GM12878 (cell line): ENCODE measurements at regions not wholly inside any gene's neighbourhood (a gene's known extent, or its start where the extent isn't known, plus 50 kb on each side); places are given as distances from the start of the nearest gene placed in this dataset.

Source experiments
- ATAC-seq: fragments of 200-7000 bp; cut with Tn5 transposase; 3 replicates; pipeline ENCODE4 v1.9.1; 2020; ENCODE audit warnings: mild to moderate bottlenecking, moderate library complexity
- BruUV-seq: library from RNA; stranded (reverse); fragments of 400-500 nt; replicated peaks from 2 replicates; lab custom pipeline; 2021; lab: Mats Ljungman, UMichigan
- CTCF ChIA-PET: fragments of 300-600 bp; sonication (Branson Sonifier 250); formaldehyde crosslinking; extraction: SDS; loops from one replicate; lab custom pipeline; 2021; ENCODE audit warnings: inconsistent platforms; lab: Yijun Ruan, JAX
- POLR2A ChIA-PET: fragments of 350-600 bp; formaldehyde crosslinking; extraction: SDS; loops from one replicate; lab custom pipeline; 2021; ENCODE audit warnings: inconsistent platforms; lab: Charles Lee
- RAD21 ChIA-PET: fragments of 300-600 bp; sonication (Branson Sonifier 250); formaldehyde crosslinking; loops from one replicate; lab custom pipeline; 2023; ENCODE audit warnings: antibody characterized with exemption; ENCODE audit not compliant: unreplicated experiment; lab: Charles Lee
- SMC1A ChIA-PET: fragments of 300-600 bp; sonication (Branson Sonifier 250); formaldehyde crosslinking; loops from one replicate; lab custom pipeline; 2023; ENCODE audit not compliant: unreplicated experiment, uncharacterized antibody; lab: Charles Lee
- DNase-seq: peaks from one replicate; pipeline ENCODE4 v3.0.0-alpha.2; 2011; ENCODE audit warnings: low read depth, low spot score
- FAIRE-seq: peaks from 3 replicates; lab custom pipeline; 2011; peaks lifted over from hg19 to GRCh38; lab: Jason Lieb, UNC
- H2AFZ ChIP-seq: 2 replicates; pipeline ENCODE4 v1.6.0; 2011; ENCODE audit warnings: low read depth, low read length, control low read depth; ENCODE audit not compliant: control insufficient read depth
- H3K27ac ChIP-seq: 2 replicates; pipeline ENCODE4 v1.5.1; 2011; ENCODE audit warnings: control low read depth; ENCODE audit not compliant: control insufficient read depth, insufficient read depth
- H3K27me3 ChIP-seq, 2 experiments: replicated peaks in 1 of 2; 2 replicates each; pipeline versions ENCODE4 v1.6.0 to v1.6.1; 2011; ENCODE audit warnings: low read length in 1 of 2; ENCODE audit not compliant: control insufficient read depth in 2 of 2, insufficient read depth in 2 of 2
- H3K36me3 ChIP-seq, 2 experiments: 2 replicates each; pipeline ENCODE4 v1.5.1; 2011; ENCODE audit warnings: low read length in 1 of 2; ENCODE audit not compliant: control insufficient read depth in 2 of 2, insufficient read depth in 2 of 2
- H3K4me1 ChIP-seq: 2 replicates; pipeline ENCODE4 v1.6.1; 2011; ENCODE audit warnings: mild to moderate bottlenecking, low read length, moderate library complexity, mixed read lengths; ENCODE audit not compliant: control insufficient read depth, insufficient read depth
- H3K4me2 ChIP-seq: 2 replicates; pipeline ENCODE4 v1.6.0; 2011; ENCODE audit warnings: control low read depth; ENCODE audit not compliant: control insufficient read depth, insufficient read depth
- H3K4me3 ChIP-seq: fragments of 200-600 bp; sonication (generic); 2 replicates; pipeline ENCODE4 v1.5.1; 2016
- H3K79me2 ChIP-seq: 2 replicates; pipeline ENCODE4 v1.6.0; 2011; ENCODE audit warnings: low read length; ENCODE audit not compliant: control insufficient read depth, insufficient read depth
- H3K9ac ChIP-seq: 2 replicates; pipeline ENCODE4 v1.8.0; 2011; ENCODE audit warnings: low read length, control low read depth, mixed read lengths; ENCODE audit not compliant: control insufficient read depth, insufficient read depth
- H3K9me3 ChIP-seq: replicated peaks from 3 replicates; pipeline ENCODE4 v1.5.1; 2011; ENCODE audit warnings: mild to moderate bottlenecking, low read length; ENCODE audit not compliant: control insufficient read depth, insufficient read depth
- H4K20me1 ChIP-seq: 2 replicates; pipeline ENCODE4 v1.6.0; 2011; ENCODE audit not compliant: control insufficient read depth, insufficient read depth
- CHD4 ChIP-seq: fragments of 200-600 bp; sonication (generic); IDR thresholded peaks from 2 replicates; pipeline ENCODE4 v1.6.1; 2016; ENCODE audit warnings: mild to moderate bottlenecking
- ESRRA ChIP-seq: IDR thresholded peaks from 2 replicates; pipeline ENCODE4 v1.6.1; 2012; ENCODE audit warnings: mild to moderate bottlenecking, low read length, improper control_type of control experiment
- NRF1 ChIP-seq: conservative IDR thresholded peaks from 2 replicates; pipeline ENCODE4 v1.6.1; 2011; ENCODE audit warnings: mild to moderate bottlenecking, low read depth, low read length, improper control_type of control experiment
- POLR2A ChIP-seq: IDR thresholded peaks from 2 replicates; pipeline ENCODE4 v1.6.1; 2011; ENCODE audit warnings: low read depth, mild to moderate bottlenecking, low read length
- RB1 ChIP-seq: fragments of 450-650 bp; formaldehyde crosslinking; IDR thresholded peaks from 2 replicates; pipeline ENCODE4 v1.6.1; 2017; ENCODE audit warnings: mild to moderate bottlenecking, borderline replicate concordance
- STAT1 ChIP-seq: fragments of 450-650 bp; conservative IDR thresholded peaks from 2 replicates; pipeline ENCODE4 v1.6.1; 2014; ENCODE audit warnings: antibody characterized with exemption, mild to moderate bottlenecking
- ZNF24 ChIP-seq: fragments of 450-650 bp; IDR thresholded peaks from 2 replicates; pipeline ENCODE4 v1.6.1; 2017; ENCODE audit warnings: antibody characterized with exemption, mild to moderate bottlenecking
- WGBS: methylation state at CpG from one replicate; pipeline ENCODE4 v1.1.6; 2016; ENCODE audit warnings: low lambda C conversion rate; ENCODE audit not compliant: insufficient replicate concordance, insufficient coverage; ENCODE audit errors: missing lambda C conversion rate; 5-methylcytosine and 5-hydroxymethylcytosine counted together
- in situ Hi-C: fragments of 300-500 bp; cut with MboI; formaldehyde crosslinking; loops from 9 replicates; pipeline ENCODE4 v1.14.3; 2018; ENCODE audit warnings: mixed read lengths
- intact Hi-C: fragments of 100-400 bp; cut with micrococcal nuclease; formaldehyde crosslinking; loops from one replicate; pipeline ENCODE4 v1.14.2; 2022; ENCODE audit not compliant: unreplicated experiment
- TF ChIP-seq, protein P1 (sequence below): fragments of 450-650 bp; IDR thresholded peaks from 2 replicates; pipeline ENCODE4 v1.6.1; 2016; ENCODE audit warnings: mild to moderate bottlenecking, moderate library complexity, borderline replicate concordance

DNA sequence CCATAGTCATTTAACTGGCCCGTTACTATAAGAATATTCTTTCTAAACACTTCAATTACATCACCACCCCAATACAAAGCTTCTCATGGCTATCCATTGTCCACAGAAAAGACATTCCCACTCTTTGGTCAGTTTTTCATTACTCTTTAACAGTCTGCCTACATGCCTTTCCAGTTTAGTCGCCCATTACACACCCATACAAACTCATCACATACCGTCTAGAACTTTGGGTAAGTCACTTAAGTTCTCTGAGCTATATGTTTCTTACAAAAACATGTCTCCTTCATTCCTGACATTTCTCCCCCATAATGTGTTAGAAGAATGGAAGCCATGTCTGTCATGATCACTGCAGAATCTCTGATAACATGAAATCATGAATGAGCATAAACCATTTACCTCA, 108.2 kb upstream of the STK17B start:
- in situ Hi-C loops, result no loop called here
- Histone ChIP-seq H3K27ac (no peak overlapping the region), H3K36me3 (peaks cover 0 to 8% of the 10 kb centered on the region in 2 experiments; a peak in 1 of 4 replicates), H3K79me2 (no peaks in the 10 kb centered on the region; the same call in 1 of the 2 replicates), H2AFZ (no peak overlapping the region), H3K4me2 (no peak overlapping the region), H3K9me3 (peaks cover 4% of the 10 kb centered on the region; the same call in 2 of the 3 replicates), H3K4me3 (no peak overlapping the region), H3K9ac (no peak overlapping the region), H4K20me1 (no peaks in the 10 kb centered on the region), H3K4me1 (peaks cover 19% of the 10 kb centered on the region), H3K27me3 (no peaks in the 10 kb centered on the region)
- ChIA-PET POLR2A (no interaction called here), SMC1A (interaction anchor here (0.9 to 9.4 kb wide), 14 partner anchors 11 to 203 kb away, joined by 3 to 248 read pairs (median 4); no protein-coding TSS in a partner anchor), RAD21 (interaction anchor here (0.6 to 6.6 kb wide), 7 partner anchors 39 to 212 kb away, joined by 3 to 211 read pairs (median 4); partner anchors contain the start of gene DNAH7), CTCF (interaction anchor here (1.0 to 8.3 kb wide), 4 partner anchors 18 to 212 kb away, joined by 3 to 197 read pairs (median 20); partner anchors contain the start of gene DNAH7)
- no peak for ATAC-seq
- intact Hi-C loops, result no loop called here
- TF ChIP-seq RB1 (no peak), CHD4 (no peak), NRF1 (no peak), ESRRA (no peak), ZNF24 (no peak), POLR2A (no peak), STAT1 (no peak)
- TF ChIP-seq, protein P1, sequence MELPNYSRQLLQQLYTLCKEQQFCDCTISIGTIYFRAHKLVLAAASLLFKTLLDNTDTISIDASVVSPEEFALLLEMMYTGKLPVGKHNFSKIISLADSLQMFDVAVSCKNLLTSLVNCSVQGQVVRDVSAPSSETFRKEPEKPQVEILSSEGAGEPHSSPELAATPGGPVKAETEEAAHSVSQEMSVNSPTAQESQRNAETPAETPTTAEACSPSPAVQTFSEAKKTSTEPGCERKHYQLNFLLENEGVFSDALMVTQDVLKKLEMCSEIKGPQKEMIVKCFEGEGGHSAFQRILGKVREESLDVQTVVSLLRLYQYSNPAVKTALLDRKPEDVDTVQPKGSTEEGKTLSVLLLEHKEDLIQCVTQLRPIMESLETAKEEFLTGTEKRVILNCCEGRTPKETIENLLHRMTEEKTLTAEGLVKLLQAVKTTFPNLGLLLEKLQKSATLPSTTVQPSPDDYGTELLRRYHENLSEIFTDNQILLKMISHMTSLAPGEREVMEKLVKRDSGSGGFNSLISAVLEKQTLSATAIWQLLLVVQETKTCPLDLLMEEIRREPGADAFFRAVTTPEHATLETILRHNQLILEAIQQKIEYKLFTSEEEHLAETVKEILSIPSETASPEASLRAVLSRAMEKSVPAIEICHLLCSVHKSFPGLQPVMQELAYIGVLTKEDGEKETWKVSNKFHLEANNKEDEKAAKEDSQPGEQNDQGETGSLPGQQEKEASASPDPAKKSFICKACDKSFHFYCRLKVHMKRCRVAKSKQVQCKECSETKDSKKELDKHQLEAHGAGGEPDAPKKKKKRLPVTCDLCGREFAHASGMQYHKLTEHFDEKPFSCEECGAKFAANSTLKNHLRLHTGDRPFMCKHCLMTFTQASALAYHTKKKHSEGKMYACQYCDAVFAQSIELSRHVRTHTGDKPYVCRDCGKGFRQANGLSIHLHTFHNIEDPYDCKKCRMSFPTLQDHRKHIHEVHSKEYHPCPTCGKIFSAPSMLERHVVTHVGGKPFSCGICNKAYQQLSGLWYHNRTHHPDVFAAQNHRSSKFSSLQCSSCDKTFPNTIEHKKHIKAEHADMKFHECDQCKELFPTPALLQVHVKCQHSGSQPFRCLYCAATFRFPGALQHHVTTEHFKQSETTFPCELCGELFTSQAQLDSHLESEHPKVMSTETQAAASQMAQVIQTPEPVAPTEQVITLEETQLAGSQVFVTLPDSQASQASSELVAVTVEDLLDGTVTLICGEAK, result no peak
- BruUV-seq, result no TSS peak
- FAIRE-seq, result no peak
- 97% methylated on average over 3 of the region's 3 CpGs for WGBS
- DNase-seq, result no peak
